GM10266 (cell line): ENCODE measurements at regions not wholly inside any gene's neighbourhood (a gene's known extent, or its start where the extent isn't known, plus 50 kb on each side); places are given as distances from the start of the nearest gene placed in this dataset.

Experiments
- DNase-seq: peaks from one replicate; pipeline ENCODE4 v3.0.0; 2012; ENCODE audit errors: extremely low spot score
- TF ChIP-seq, protein P1 (sequence below): IDR thresholded peaks from 2 replicates; pipeline ENCODE4 v1.5.1; 2012; ENCODE audit warnings: mild to moderate bottlenecking, low read depth; ENCODE audit not compliant: control insufficient read depth, insufficient read depth; ENCODE audit errors: missing control alignments

GRCh38 chr3:6577584-6577983 is 283.3 kb upstream of the GRM7 start:
- no peak for DNase-seq
- TF ChIP-seq, protein P1, sequence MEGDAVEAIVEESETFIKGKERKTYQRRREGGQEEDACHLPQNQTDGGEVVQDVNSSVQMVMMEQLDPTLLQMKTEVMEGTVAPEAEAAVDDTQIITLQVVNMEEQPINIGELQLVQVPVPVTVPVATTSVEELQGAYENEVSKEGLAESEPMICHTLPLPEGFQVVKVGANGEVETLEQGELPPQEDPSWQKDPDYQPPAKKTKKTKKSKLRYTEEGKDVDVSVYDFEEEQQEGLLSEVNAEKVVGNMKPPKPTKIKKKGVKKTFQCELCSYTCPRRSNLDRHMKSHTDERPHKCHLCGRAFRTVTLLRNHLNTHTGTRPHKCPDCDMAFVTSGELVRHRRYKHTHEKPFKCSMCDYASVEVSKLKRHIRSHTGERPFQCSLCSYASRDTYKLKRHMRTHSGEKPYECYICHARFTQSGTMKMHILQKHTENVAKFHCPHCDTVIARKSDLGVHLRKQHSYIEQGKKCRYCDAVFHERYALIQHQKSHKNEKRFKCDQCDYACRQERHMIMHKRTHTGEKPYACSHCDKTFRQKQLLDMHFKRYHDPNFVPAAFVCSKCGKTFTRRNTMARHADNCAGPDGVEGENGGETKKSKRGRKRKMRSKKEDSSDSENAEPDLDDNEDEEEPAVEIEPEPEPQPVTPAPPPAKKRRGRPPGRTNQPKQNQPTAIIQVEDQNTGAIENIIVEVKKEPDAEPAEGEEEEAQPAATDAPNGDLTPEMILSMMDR, result no peak

DNA sequence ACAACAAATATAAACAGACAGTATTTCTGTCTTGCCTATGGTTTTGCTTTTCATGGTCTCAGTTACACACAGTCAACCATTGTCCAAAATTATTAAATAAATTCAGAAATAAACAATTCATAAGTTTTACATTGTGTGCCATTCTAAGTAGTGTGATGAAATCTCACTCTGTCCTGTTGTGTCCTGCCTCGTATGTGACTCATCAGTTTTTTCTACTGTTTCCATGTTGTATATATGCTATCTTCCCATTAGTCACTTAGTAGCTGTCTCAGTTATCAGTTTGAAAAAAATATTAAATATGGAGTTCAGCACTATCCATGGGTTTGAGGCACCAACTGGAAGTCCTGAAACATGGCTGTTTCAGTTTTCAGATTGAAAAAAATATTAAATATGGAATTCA is 282.4 kb upstream of the GRM7 start:
- TF ChIP-seq, protein P1, result no peak
- no peak for DNase-seq

GRCh38 chr3:6580808-6581207 is 280.1 kb upstream of the GRM7 start:
- no peak for DNase-seq
- TF ChIP-seq, protein P1, result no peak

GRCh38 chr3:6585360-6585759 is 275.6 kb upstream of the GRM7 start:
- DNase-seq, result no peak
- TF ChIP-seq, protein P1, result no peak

- TF ChIP-seq, protein P1, result no peak
- DNase-seq, result no peak
Observed at GRCh38 chr3:6600237-6600636, 260.7 kb upstream of the GRM7 start.

DNA sequence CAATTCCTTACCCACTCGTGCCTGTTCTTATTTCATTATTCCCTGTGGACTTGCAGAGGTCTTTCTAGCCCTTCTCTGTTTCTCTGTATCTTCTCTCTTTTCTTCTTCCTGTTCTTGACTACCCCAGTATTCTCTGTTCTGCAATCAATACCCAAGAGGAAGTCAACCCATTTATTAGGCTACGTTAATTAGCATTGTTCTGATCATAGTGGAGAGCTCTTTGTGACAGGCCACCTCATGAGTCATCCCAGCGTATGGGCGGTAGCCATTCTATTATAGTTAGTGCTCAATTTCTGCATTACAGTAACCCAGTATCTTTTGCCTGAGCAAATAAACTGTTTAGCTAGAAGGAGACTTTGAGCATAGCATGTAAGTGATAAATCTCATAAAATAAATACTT is 259.5 kb upstream of the GRM7 start:
- TF ChIP-seq, protein P1, result no peak
- no peak for DNase-seq

- TF ChIP-seq, protein P1, result no peak
- DNase-seq, result no peak
Observed at GRCh38 chr3:6602329-6602728, 258.6 kb upstream of the GRM7 start.
